ENCODE measurements at regions not wholly inside any gene's neighbourhood (a gene's known extent, or its start where the extent isn't known, plus 50 kb on each side); places are given as distances from the start of the nearest gene placed in this dataset.

DNA sequence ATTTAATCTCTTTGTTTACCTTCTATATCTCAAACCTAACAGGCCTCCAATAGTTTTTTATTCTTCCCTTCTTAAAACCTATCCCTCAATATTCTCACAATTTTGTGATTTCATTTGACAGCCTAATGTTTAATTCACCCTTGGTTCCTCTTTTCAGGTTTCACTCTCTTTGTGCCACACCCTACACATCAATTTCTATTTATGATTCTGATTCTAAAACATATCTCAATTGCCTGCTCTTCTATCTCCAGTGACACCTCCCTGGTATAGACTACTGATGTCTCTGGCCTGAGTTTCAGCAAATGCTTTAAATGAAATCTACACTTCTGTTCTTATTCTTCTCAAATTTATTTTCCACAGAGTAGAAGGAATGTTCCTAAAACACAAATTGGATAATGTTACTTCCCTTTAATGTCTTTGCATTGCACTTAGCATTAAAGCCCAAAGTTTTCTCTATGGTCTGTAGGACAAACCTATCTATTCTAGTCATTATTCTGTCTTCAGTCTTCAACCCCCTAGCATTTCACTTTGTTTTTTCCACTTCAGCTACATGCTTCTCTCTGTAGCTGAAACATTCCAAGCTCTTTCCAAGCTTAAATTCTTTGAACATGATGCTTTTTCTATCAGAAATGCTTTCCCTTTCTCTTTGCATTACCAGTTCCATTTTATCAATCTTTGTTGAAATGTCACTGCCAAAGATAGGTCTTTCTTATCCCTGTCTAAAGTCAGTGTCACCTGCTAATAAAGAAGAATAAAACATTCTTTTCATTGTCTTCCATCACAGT, 622.0 kb downstream of the CENPC start:
- FAIRE-seq = no peak

DNA sequence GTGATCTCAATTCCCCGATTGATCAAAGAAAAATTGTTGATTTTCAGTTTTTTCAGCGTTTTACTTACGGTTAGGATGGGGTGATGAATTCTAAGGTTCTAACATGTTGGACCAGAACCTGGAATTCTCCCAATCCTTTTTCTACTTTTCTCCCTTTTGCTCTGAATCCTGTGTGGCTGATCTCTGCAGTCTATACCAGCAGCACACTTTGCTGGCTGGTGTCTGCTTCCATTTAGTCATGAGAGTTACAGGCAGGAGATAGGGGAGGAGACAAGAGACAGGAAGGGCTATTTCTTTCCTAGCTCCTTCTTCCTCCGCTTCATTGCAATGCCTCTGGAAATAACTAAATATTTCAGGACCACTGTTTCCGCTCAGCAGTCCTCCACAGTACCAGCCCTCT, 623.9 kb downstream of the CENPC start:
- FAIRE-seq = no peak

DNA sequence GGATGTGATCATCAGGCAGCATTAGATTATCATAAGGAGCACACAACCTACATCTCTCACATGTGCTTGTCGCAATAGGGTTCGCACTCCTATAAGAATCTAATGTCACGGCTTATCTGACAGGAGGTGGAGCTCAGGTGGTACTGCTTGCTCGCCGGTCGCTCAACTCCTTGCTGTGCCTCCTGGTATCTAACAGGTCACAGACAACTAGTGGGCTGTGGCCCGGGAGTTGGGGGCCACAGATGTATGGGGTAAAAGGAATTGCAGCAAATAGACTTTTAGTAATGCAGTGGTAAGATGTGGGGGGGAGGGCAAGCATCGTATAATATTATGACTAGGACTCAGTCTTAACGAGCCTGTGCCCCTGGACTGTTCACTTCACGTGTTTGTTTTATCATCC, 624.8 kb downstream of the CENPC start:
- no peak for FAIRE-seq

DNA sequence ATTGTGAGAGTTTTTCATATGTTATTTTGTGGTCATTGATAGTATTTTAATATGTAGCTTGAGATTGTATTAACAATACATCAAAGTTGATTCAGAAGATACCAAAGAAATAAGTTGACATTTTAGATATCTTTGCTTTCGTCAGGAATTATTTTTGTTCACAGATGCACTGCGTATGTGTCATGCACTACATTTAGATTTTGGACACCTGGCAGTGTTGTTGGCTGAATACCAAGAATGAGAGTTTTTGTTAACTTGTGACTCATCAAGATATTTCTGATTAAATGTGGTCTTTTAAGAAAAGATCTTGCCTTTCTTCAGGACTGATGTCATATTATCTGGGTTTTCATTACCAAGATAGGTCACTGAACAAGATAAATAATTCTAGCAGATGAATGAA, 633.4 kb downstream of the CENPC start:
- FAIRE-seq = peak; percentile 45

DNA sequence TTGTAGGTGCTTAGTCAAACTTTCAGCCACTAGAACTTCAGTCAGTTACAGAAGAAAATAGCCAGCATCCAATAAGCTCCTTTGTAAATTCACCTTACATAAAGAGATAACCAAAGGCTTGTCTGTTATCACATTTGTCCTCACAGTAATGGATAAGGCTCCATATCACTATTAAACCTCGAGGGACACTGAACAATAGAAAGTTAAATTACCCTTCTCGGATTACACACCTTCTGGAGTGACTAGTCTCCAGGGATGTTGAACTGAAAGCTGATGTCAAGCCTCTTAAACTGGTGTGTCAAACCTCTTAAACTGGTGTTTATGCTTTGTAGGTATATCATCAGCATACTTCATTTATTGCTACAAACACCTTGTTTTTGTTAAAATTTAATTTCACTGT, 639.0 kb downstream of the CENPC start:
- peak; percentile 30 for FAIRE-seq

DNA sequence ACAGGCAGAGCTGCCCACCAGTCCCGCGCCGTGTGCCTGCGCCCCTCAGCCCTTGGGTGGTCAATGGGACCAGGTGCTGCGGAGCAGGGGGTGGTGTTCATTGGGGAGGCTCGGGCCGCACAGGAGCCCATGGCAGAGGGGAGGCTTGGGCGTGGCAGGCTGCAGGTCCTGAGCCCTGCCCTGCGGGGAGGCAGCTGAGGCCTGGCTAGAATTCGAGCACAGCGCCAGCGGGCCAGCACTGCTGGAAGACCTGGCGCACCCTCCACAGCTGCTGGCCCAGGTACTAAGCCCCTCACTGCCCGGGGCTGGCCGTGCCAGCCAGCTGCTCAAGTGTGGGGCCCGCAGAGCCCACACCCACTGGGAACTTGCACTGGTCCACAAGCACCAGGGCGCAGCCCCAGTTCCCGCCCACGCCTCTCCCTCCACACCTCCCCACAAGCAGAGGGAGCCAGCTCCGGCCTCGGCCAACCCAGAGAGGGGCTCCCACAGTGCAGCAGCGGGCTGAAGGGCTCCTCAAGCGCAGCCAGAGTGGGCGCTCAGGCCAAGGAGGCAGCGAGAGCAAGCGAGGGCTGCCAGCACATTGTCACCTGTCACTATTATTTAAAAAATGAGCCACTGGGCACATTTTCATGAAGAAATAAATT, 645.8 kb downstream of the CENPC start:
- no peak for FAIRE-seq

DNA sequence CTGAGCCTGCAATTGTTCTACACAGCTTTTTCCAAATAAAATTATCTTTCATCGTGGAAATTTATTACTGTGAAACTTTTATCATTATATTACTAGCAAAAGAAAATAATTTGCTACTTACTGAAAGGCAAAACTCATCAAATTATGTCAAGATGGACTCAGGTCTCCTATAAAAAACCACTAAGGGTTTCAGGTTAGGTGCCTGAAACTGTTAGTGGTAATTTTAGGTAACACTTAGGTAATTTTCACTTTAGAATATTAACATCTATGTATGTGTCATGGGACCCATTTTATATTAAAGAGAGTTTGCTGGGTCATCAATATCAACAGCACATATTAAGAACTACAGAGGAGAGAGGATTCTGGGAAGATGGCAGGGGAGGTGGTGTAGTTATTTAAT, 651.5 kb downstream of the CENPC start:
- no peak for FAIRE-seq

DNA sequence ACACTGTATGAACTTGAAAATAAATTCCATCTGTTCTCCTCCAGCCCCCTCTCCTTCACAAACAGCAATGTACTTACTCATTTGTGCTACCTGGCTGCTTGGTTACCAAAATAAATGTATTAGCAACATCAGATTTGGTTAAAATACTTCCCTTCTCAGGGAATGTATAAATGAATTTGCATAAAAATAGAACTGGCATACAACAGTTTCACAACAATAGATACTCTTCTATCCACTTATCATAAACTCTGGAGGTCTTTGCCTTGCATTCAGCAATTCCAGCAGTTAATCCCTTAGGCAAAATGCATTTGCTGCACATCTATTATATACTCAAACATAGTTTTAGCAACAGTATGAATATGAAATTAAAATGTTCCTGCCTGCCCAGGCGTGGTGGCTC, 658.2 kb downstream of the CENPC start:
- FAIRE-seq = no peak

DNA sequence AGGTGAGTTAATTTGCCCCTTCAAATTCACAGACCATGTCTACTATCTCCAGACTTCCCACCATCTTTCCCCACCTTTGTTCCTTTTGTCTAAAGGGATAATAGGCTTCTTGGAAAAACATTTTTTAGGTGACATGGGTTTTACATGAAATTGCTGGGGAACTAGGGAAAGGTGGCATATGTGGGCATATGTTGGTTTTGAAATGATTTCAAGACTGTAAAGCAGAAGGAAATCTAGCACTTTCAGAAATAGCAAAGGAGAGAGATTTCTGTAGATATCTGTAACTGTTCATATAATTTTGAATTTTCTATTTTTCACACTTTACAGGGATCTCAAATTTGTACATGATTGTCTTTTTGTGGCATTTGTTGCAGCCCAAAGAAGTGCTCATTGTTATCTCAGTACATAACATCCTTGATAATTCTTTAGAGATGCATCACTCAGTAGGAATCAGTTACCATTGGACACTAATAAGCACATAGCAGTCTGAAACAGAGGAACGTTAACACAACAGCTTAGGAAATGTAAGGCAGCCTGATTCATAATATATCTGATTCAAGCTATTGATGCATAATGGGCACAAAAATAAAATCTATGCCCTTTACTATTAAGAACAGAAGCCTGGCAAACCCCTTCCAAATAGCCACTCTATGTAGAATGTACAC, 659.7 kb downstream of the CENPC start:
- FAIRE-seq = no peak

DNA sequence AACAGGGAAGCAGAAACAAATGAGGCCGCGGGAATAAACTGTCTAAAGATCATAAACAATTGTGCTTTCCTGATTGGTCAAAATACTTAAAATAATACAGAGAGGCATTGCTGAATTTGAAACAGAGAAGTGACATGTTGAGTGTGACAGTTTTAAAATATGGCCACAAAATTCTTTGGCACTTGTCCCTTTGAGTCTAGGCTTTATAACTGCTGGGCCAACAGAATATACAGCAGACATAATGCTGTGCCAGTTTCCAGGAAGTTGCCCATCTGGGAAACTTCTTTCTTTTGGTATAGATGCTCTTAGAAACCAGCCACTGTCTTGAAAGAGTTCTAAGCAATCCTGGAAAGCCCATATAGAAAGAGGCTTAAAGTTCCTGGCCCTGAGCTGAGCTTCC, 668.4 kb downstream of the CENPC start:
- no peak for FAIRE-seq

DNA sequence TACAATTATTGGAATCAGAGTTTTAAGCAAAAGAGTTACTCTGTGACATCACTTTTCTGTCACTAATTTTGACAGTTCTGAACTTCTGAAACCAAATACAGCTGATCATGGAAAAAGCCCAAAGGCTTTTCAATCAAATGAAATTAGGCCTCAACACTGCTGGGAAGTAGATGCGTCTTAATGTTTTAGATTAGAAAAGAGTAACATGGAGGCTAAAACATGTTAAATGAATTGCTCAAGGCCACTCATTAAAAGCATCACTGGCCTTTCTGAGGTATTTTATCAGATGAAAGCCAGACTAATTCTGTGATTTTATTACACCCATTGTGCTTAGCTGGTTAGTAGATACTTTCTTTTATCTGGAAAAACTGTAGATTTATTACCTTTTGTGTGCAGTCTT, 672.6 kb downstream of the CENPC start:
- no peak for FAIRE-seq

DNA sequence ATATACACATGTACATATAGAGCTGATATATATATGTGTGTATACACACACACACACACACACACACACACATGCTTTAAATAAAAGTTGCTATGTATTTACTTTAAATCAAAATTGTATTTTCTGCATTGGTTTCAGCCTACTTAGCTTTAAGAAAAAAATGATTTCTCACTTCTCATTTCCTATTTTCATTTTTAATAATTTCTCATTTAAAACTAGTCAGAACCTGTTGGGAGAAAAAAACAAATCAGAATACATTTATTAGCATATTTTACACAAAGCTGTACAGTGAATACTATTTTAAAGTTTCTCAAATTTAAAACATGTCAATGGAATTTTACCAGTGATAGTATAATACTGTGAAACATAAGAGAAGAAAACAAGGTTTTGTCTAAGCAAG, 681.8 kb downstream of the CENPC start:
- no peak for FAIRE-seq

DNA sequence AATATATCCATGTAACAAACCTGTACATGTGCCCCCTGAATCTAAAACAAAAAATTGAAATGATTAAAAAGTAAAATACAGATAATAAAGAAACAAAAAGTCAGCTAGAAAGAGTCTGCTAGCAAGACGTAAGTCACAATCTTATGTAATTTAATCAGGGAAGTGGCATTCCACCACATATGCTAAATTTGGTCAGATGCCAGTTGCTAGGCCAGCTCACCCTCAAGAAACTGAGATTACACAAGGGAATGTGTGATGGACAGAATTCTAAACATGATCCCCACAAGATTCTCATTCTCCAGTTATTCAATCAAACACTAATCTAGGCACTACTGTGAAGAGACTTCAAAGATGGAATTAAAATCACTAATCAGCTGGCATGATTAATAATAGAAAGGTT, 689.3 kb downstream of the CENPC start:
- no peak for FAIRE-seq

DNA sequence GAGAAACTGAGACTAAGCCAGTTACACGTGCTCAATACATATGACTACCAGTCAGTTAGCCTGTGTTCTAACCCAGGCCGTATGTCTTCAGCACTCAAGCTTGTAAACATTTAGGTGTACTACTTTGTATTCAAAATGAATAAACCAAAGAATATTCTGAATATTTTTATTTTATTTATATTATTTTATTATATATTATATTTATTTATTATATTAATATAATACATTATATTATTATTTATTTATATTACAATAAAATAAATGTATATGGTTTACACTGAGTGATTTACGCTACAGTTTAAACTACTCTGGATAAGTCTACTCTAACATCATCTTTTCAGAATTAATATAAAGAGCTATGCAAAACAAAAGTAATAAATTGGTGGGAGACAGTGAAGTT, 691.5 kb downstream of the CENPC start:
- FAIRE-seq = no peak

DNA sequence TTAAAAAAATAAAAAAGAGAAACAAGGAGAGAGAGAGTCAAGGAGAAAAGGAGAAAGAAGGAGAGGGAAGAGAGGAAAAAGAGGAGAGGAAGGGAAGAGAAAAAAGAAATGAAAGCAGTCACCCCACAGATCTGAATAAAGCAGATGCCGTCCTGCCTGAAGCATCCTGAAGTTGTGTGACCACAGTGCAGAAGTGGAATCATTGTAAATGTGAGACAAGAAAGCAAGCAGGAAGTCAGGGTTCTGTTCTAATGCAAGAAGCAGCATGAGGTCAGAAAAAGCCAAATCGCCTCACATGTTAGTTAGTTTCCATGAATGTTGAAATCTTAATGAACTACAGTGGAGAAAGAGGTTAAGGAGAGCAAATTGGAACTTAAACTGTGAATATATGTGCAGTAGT, 692.5 kb downstream of the CENPC start:
- no peak for FAIRE-seq

DNA sequence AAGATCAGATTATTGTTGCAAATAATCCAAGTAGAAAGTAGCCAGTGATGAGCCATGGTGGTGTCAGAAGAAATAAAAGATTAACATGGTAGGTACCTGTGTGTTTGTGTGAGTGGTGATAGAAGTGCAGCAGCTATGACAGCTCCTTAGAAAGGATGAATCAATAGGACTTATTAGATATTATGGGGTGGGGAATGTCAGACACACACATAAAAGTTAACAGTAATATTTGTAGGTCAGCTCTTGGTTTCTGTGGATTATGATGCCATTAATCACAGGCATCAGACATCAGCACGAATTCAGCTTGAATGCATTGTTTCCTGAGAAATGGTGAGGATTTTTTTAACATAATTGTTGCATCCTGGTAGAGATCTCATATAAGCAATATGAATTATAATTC, 695.7 kb downstream of the CENPC start:
- no peak for FAIRE-seq

DNA sequence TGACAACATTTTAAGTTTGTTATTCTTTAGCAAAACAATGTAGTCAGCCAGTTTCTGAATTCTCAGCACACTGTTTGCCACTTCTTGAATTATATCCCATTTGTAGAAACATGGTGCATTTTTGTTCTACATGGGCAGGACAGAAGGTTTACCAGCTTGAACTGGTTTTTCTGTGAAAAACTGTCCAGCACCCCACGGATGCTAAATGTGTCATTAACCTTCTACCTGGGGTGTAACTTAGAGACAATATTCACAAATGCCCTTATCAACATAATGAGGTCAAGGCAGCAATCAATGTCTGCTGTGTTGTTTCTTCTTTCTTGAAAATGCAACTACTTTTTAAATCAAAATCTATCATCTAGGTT, 702.6 kb downstream of the CENPC start:
- FAIRE-seq = no peak

DNA sequence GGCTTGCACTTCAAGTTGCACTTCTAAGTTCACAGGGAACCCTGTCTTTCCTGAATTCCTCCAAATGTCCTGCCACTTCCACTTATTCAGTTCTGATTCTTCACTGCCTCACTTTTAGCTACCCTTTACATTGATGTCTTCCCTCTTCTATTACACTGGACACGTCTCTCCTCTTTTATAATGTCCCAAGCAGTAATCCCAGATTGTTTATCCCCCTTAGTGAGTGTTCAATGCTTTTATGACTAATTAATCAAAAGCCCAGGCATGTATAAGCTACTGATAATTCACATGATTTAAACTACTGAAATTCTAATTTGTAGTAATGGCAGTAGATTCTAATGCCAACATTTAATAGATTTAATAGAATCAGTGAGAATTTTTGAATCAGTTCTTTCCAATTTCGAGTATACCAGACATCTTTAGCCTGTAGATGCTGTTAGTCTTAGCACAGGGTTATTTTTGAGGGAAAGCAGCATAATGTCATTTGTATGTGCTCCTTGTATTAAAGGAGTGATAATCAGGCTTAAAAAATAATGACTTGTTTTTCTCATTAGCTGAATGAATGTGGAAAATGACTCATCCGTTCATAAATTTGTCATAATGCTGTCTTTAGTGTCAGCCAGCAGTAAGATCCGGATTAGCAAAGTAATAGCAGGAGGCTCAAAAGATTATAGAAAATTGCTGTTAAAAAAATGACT, 703.1 kb downstream of the CENPC start:
- FAIRE-seq = peak; percentile 72

DNA sequence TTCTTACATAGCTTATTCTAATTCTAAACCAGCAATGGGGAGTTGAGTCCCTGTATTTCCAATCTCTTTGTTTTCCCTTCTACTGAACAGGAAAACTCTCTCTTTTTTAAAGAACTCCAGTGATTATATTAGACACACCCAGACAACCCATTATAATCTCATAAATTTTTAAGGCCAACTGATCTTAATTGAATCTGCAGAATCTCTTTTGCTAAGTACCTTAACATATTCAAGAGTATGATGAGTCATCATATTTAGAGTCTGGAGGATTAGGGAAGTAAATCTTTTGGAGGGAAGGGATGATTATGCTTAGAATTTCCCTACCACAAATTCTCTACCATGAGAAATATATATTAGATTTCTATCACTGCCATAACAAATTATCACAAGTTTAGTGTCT, 705.1 kb downstream of the CENPC start:
- FAIRE-seq = no peak

DNA sequence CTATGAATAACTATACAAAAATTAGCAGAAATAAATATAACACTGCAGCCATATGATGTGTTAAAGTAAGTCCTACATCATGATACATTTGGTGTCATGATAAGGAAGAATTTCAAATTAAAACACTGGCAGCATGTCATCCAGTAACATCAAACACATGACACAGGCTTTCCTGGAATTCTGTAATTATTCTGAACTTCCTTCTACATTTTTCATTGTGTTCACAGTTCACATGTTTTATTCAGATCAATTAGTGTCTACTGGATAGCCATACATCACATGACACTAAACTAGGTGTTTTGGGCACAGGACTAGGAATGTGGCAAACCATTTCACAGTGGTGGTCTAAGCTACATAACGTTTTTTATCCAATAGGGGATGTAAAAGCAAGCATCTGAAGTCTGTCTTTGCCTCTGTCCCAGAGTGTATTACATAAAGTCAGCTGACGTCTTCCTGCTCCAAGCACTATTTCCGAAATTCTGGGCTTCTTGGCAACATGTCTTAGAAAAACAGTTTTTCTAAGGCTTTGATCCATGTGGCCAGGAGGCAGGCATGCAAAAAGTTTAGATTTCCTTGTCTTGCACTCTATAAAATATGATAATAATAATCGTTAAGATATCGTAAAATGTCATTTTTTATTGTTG, 707.9 kb downstream of the CENPC start:
- FAIRE-seq = no peak

DNA sequence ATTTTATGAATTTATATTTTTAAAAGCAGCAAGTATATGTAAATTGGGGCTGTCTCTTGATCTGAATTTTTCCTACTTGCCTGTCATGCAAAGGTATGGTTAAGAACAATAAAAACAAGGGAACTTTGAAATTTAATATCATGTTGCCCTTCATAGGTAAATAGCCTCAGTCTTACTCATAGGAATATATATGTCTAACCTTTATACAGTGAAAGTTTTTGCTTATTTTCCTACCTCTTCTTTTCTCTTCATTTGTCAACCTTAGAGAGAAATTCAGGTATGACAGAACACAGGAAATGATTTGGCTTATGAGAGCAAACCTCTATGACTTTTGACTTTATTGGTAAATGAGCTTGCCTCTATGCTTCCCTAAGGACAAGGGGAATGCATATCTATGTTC, 716.0 kb downstream of the CENPC start:
- no peak for FAIRE-seq

DNA sequence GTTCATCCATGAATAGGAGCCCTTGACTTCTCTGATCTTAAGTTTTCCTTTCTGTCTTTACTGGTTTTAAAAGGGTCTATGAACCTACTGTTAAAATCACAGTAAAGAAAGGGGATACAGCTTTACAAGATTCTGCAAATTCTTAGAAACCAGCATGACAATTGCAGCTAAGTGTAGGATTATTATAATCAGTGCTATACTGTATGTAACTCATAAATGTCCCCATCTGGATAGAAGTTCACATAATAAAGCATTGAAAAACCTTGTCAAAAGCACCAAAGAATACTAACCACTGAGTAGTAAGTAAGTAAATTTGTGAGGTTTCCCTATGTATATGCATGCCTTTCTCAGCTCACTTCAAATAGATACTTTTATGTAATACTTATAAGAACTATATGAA, 724.6 kb downstream of the CENPC start:
- FAIRE-seq = no peak

DNA sequence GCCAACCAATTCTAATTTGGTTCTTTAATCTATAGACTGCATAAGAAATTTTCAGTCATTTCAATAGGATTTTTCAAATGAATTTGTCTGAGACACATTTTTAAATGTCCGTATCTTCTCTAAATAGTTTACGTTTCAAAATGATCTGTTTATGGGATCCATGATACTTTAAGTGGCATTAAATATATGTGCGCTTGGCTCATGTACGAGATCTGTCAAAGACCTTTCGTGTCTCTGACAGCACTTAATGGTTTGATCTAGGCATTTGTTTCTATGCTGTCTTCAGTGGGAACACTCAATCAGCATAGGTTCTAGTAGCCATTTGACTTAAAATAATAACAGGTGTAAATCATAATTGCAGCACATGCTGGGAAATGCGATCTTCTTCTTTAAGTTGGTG, 731.0 kb downstream of the CENPC start:
- no peak for FAIRE-seq
